ENCODE measurements at regions not wholly inside any gene's neighbourhood (a gene's known extent, or its start where the extent isn't known, plus 50 kb on each side); places are given as distances from the start of the nearest gene placed in this dataset.

DNA sequence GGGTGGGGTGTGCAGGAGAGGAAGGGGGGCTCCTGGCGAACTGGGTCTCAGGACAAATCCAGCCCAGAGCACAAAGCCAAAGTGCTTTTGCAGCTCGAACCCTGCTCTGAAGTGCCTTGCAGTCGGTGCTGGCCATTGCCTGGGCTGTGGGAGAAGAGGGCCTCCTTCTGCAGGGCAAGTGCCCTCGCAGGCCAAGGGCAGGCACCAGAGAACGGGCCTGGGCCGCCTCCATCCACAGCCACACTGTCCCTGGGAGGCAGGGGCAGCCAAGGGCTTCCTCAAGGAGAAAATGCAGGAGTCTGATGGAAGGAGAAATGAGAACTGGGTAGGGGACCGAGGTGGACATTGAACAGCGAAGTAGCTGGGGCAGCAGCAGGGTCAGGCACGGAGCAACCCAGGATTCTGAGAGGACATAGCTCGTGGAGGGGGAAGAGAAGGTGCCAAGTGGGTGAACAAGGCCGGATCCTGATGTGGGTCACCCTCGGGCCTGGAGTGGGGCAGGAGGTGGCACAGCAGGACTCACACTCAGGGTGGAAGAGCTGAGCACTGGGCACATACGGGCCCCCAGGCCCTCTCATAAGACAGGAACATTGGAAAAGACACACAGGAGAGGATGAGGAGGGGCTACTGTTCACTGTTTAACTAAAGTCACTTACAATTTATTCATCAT is 312.8 kb upstream of the SALL3 start:
- ChIA-PET CTCF (no interaction called here), POLR2A (no interaction called here)

DNA sequence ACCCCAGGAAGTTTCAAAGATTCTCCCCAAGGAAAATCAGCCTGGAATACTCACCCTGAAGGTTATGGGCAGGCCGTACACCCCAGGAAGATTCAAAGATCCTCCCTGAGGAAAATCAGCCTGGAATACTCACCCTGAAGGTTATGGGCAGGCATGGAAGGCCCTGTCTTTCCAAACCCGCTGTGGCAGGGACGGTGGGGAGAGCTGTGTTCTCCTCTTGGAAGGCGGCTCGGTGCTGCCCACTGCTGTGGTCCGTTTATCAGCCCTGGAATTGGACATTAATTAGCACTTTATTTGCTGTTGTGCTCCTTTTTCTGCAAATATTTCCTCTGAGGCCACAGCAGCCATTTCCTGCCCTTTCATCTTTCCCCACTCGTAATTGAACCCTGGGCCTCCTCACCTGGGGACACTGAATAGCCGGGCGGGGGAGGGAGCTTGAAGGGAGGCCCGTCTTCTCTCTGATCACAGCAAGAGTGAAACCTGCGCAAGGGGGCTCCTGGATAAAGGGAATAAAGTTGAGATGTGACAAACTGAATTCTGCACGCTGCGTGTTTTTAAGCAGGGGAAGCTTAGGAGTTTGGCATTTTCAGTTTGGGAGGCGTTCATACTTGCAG is 308.7 kb upstream of the SALL3 start:
- ChIA-PET POLR2A (no interaction called here), CTCF (interaction anchor here (0.5 kb wide), 1 partner anchor 307 kb away, joined by 3 read pairs; no protein-coding TSS in a partner anchor)

DNA sequence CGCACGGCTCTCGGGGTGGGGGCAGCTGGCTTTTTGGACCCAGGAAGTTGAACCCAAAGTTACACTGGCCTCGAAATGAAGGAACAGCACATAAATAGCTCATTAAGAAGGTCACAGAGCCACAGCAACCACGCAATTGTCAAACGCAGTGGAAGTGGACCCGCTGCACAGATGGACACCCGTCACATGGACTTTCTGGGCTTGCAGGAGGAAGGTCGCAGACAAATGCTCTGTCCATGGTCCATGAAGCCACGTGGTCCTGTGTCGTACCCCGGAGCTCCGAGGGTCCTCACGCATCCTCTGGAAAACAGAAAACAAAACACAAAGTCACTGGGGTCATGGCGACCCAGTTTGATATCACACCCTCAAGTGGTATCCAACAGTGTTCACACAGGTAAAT is 308.1 kb upstream of the SALL3 start:
- ChIA-PET POLR2A (no interaction called here), CTCF (no interaction called here)

DNA sequence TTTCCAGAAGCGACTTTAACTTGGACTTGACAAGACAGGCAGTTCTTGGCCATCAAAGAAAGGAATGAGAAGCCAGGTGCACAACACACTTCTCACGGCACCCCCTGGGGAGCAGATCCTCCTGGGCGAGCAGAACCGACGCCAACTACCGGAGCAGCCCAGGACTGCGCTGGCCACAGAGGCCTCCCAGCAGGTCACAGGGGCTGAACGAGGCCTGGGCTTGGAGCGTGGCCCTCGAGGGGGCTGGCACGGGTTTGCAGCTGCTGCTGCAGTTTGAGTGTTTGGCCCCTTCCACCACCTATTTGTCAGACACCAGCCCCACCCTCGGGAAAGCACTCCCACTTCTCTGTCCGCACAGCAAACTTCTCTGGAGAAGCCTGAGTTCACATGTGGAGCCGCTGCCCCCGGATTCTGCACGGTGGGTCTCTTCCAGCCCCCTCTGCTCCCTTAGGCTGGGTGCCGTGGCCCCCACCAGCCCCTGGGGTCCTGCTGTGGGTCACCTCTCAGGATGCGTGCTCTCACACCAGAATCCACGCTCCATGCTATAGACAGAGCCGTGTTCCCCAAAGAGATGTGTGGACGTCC is 306.7 kb upstream of the SALL3 start:
- POLR2A ChIA-PET = no interaction called here
- CTCF ChIA-PET = no interaction called here

DNA sequence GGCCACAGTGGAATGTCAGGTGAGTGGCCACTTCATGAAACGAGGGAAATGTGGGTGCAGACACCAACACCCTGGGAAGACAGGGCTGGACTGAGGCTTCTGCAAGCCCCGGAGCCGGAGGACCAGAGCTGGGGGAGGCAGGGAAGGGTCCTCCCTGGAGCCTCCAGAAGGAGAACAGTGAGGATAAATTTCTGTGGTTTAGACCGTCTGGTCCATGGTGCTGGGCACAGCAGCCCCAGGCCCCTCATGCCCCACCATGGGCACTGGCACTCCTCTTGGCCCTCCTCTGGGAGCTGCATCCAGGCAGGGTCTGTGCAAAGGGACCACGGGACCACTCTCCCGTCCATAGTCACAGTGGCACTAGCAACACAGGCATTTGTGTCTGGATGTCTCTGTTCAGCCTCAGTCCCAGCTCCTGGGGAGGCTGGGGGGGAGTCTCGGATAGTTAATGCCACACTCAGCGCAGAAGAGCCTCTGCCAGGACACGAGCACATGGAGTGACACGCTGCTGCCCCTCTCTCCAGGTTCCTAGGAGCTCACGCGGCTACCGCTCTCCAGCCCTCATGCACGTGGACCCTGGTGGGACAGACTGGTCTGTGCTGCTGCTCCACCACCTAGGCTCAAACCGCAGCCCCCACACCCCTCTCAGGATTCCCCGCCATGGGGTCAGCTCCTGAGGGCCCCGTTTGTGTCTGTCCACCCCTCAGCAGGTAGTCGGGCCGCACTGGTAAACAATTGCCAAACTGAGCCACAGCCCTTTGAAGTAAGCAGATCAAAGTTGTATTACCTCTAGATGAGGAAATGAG is 305.9 kb upstream of the SALL3 start:
- CTCF ChIA-PET = no interaction called here
- POLR2A ChIA-PET = no interaction called here

DNA sequence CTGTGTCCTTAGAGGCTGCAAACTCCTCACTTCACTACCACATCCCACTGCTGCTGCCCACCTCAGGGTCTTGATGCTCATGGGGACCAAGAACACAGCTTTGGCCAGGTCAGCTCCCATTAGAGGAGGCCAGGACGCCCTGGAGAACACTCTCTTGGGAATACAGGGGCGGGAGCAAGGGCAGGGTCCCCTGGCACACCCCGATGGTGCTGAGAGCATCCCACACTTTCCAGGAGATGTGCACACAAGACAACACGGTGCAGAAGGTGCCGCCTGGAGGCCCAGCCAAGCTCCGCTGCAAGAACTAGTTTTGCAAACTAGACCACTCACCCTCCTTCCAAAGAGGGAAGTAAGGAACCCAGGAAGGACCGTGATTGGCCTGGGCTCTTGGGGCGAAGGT is 304.4 kb upstream of the SALL3 start:
- ChIA-PET CTCF (no interaction called here), POLR2A (no interaction called here)

DNA sequence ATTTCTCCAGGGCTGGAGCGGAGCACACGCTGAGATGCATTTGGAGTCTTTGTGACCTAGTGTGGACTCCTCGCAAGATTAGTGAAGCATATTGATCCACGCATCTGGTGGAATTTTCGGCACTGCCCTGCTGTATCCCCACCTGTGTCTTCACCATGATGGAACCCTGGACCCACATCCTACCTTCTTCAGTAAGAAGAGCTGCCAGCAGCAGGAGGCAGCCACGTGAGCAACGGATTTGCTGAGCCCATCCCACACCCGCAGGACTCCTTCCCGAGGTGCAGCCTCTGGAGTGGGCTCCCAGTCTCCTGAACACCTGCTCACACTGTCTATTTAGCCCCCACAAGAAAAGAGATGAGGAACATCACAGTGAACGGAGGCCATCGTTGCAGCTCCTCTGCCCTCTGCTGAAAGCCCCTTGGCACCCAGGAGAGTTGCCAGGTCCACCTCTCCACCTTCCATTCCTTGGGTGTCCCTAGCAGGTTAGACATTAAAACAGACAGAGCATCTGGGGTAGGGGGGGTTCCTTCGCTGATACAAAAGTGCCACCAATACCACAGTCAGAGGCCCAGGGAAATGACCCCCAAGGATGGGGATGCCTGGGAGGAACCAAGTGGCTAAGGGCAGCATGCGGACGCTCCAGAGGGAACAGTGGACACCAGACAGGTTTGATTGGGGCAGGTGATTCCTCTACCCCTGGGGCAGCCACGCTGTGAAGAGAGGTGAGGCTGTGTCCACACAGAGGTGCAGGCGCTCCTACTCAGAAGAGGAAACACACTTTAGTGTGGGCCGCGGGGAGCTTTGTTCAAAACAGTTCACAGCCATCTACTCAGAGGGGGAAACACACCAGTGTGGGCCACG is 302.8 kb upstream of the SALL3 start:
- ChIA-PET POLR2A (no interaction called here), CTCF (no interaction called here)

DNA sequence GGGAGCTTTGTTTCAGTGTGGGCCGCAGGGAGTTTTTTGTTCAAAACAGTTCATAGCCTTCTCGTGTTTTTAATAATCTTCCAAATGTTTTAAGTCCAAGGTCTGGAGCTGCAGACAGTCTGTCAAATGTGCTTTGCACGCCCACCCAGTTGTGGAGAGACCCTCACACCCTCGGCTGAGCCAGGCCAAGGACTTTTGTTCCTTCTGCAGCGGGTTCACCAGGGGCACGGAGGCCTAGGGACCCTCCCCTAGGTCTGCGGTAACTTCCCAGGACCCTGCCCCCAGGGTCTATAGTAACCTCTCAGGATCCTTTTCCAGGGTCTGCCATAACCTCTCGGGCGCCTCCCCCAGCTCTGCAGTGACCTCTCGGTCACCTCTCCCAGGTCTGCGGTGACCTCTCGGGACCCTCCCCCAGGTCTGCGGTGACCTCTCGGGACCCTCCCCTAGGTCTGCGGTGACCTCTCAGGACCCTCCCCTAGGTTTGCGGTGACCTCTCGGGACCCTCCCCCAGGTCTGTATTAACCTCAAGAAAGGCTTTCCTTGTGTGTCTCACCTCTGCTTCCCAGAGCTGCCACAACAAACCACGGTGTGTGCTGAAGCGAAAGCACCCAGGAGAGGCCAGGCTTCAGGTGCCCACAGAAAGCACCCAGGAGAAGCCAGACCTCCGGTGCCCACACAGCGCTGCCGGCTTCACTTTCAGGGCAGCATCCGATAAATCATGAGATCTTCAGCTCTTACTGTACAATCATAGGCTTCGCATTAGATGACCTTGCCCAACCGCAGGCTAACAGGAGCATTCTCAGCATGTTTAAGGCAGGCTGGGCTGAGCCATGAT is 301.9 kb upstream of the SALL3 start:
- POLR2A ChIA-PET = no interaction called here
- CTCF ChIA-PET = no interaction called here

DNA sequence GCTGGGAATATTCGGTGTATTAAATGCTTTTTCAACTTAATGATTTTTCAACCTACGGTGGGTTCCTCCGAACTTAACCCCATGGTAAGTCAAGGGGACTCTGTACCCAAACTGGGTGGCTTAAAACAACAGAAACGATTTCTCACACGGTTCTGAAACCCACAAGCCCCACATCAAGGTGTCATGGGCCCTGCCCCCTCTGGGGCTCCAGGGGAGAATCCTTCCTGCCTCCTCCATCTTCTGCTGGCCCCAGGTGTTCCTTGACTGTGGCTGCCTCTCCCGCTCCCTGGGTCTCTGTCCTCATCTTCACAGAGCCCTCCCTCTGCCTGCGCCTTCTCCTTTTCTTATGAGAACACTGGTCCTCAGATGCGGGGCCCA is 301.3 kb upstream of the SALL3 start:
- POLR2A ChIA-PET = no interaction called here
- CTCF ChIA-PET = no interaction called here

DNA sequence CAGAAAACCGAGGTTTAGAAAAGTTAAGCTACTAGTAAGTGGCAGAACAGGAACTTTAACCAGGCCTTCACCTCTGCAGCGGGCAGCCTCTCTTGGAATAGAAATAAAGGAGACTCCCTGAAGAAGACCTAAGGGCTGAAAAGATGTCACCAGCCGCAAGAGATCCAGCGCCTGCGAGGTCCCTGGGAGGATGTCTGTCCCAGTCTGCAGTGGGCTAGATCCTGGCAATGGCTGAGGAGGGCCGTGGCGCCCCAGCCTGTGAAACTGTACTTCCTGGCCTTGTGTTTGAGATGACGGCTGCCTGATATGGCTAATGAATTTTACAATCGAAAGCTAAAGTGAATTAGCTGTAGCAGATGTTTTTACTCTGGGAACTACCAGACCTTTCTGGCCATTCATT is 300.6 kb upstream of the SALL3 start:
- POLR2A ChIA-PET = no interaction called here
- CTCF ChIA-PET = no interaction called here

DNA sequence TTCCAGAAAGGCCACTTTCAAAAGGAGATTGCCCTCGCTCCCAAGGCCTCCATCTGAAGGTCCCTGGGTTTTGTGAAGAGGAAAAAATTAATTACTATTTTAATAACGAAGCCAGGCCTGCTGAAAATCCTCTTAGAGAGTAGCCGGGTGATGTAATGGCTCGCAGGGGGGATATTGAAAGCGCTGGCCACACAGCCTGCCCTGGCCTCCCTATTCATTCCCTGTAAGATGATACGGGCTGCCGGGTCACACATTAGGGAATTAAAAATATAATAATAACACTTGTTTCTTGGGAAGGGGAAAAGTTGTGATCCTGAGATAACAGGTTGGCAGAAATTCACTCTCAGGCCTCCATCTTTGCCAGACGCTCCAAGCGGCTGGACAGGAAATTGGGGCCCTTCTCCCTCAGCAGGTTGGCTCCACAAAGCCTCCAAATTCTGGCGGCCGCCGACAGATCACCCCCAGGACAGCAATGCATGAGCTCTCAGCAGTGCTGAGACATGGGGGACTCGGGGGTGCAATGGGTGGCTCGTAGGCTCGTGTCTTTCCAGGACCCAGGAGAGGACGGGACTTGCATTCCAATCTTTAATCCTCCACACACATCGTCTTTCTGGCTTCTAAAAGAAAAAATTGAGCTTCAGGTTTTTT is 299.9 kb upstream of the SALL3 start:
- POLR2A ChIA-PET = no interaction called here
- CTCF ChIA-PET = no interaction called here

DNA sequence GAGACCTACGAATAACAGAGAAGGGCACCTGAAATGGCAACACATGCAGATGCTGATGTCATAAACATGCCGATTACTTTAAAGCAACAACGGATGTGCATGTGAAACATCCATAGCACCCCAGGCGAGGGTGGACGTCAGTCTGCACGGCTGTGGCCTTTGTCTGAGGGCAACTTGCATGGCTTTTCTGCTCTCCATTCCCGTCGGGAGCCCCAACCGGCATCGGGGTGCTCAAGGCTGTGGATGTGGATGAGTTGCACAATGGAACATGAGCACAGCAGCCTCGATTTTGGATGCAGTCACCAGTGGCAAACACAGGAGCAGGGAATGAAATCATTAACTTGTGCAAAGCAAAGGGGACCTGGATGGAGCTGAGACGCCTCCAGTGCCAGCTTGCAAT is 298.2 kb upstream of the SALL3 start:
- CTCF ChIA-PET = no interaction called here
- POLR2A ChIA-PET = no interaction called here

DNA sequence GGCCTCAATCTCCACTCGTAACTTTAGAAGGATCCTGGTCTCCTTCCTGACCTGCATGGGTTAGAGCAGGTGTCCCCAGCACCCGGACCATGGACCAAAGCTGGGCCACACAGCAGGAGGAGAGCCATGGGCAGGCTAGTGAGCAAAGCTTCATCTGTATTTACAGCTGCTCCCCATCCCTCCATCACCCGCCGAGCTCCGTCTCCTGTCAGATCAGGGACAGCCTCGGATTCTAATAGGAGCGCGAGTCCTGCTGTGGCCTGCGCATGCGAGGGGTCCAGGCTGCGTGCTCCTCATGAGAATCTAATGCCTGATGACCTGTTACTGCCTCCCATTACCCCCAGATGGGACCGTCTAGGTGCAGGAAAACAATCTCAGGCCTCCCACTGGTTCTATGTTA is 297.7 kb upstream of the SALL3 start:
- CTCF ChIA-PET = no interaction called here

DNA sequence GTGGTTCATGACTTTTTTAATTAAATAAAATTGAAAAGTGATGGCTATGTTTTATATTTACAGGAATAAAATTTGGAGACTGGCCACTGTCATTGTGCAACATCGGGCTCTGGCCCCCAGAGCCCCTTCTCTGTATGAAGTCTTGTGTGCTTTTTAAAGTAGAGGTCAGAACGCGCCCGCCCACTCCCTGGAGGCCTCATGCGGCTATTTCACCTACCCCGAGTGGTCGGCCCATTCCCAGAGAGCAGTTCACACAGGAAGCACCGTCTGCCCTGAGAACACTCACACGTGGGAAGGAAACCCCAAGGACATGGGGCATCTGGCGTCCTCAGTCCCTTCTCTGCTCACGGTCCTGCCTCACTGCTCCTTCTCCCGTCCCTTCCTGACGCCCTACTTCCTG is 296.9 kb upstream of the SALL3 start:
- CTCF ChIA-PET = no interaction called here
- POLR2A ChIA-PET = no interaction called here

More for the DNA sequence above, 297.7 kb upstream of the SALL3 start:
- POLR2A ChIA-PET = no interaction called here

DNA sequence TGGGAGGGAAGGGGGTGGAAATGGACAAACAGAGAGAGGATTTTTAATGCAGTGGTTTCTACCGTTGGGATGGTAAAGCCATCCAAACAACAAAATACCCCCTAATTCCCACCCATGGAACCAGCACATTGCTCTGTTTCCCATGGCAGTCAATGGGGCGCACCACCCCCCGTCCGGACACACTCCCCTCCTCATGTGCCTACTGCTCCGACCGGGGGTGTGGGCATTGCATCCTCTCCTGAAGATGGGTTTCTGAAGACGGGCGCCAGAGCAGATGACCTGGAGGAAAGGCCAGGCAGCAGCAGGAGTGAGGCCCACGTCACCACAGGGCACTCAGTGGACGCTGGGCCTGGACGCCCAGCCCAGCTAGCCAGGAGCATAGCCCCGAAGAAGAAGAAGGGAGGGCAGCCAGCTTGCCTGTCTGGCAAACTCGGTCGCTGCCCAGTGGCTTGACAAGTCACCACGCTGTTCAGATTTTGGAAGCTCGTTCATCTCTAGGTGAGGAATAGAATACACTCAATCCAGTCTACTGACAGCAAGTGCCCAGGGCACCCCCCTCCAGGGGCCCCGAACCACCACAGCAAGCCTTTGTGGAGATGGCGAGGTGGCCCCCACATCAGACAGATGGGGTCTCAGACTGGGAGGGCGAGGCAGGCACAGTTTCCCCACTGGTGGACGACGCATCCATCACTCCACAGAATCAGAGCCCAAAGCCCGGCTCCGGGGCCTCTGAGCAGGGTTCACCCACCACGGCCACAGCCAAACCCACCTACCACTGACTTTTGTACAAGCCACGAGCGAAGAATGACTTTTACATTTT is 296.2 kb upstream of the SALL3 start:
- ChIA-PET CTCF (no interaction called here), POLR2A (no interaction called here)

DNA sequence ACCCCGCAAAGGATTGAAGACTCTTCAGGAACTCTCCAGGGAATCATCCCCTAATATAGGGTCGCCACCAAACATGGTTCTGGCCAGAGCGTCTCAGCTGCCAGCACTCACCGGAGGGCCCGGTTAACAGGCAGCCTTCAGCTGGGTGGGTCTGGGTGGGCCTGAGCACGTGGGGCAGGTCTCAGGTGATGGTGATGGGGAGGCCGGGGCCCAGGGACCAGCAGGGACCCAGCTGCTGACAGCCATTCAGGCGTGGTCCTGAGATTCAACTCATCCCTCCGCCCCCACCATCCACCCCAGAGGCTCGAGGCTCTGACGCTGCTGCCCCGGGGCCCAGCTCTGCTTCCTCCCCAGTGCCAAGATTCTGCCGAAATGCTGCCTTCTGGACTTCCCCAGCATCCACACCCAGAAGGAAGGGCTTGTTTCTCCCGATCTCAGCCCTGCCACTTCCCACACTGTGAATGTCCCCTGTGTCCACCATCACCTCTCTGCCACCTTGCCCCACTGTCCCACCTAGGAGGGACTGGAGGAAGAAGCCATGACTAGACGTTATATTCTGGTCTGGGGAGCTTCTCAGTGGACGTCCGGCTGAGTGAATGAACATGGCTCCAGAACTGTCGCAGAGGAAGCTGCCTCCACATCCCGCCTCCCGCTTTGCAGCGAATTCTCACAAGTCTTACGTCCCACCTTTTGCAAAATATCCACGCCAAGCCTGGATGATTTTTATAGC is 294.2 kb upstream of the SALL3 start:
- ChIA-PET POLR2A (no interaction called here), CTCF (no interaction called here)

DNA sequence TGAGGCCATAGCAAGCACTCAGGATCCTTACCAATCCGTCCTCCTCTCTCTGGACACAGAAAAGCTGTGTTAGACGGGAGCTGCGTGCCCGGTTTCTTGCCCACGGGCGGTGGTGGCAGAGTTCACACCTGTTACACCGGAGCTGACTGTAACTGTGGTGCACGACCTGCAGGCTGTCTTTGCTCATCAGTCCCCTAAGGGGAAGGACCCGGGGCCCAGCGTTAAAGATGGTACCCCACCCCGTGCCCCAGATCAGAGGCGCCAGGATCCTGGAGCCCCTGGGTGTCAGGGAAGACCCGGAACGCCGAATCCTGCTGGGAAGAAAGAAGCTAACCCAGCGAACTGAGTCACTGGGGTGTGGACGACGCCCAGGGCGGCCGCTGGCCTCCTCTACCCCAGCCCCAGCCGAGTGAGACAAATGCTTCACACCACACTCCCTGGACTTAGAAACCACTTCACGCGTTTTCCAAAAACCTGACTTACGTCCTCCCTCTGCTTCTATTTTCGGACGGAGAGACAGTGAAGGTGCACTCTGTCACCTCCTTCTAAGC is 293.6 kb upstream of the SALL3 start:
- ChIA-PET CTCF (no interaction called here), POLR2A (no interaction called here)
